ENCODE measurements at regions not wholly inside any gene's neighbourhood (a gene's known extent, or its start where the extent isn't known, plus 50 kb on each side); places are given as distances from the start of the nearest gene placed in this dataset.

DNA sequence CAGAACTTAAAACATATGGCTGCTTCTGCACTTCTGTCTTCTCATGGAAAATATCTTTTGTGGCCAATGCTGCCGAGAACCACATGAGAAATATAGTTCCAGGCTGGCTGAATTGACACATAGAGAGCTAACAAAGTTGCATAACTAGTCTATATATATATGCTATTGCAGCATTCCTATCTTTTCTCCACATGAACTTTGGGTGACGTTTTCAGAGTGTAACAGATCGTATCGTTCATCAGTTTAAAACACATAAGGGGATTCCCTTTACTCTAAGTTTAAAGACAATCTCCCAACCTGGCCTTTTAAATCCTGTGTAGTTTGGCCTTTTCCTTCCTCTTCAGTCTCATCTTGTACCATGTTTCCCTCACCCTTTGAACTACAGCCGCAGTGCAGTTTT is 394.2 kb upstream of the CBLB start:
- H3K9me3 Mint-ChIP-seq: no peaks in the 10 kb centered on the region
- no peaks in the 10 kb centered on the region for H3K36me3 Mint-ChIP-seq (ENCODE audit: low read depth)
- Histone ChIP-seq H3K27me3 (ENCODE audit: insufficient read depth) (no peaks in the 10 kb centered on the region), H3K4me2 (no peak overlapping the region), H3F3A (replicated peaks; ENCODE audit: low read depth) (no peaks in the 10 kb centered on the region), H3K9me2 (ENCODE audit: insufficient read depth) (no peaks in the 10 kb centered on the region), H3K79me2 (replicated peaks; ENCODE audit: insufficient read depth) (no peaks in the 10 kb centered on the region), H3K36me3 (ENCODE audit: insufficient read depth) (no peaks in the 10 kb centered on the region), H2AFZ (no peak overlapping the region; the same call in 1 of the 2 replicates), H3K27ac (ENCODE audit: low read depth) (no peak overlapping the region), H3K4me1 (ENCODE audit: insufficient read depth) (peaks cover 5% of the 10 kb centered on the region; the same call in 1 of the 2 replicates), H3K4me3 (no peak overlapping the region), H4K20me1 (replicated peaks; ENCODE audit: insufficient read depth) (no peaks in the 10 kb centered on the region)
- TF ChIP-seq, protein P1, sequence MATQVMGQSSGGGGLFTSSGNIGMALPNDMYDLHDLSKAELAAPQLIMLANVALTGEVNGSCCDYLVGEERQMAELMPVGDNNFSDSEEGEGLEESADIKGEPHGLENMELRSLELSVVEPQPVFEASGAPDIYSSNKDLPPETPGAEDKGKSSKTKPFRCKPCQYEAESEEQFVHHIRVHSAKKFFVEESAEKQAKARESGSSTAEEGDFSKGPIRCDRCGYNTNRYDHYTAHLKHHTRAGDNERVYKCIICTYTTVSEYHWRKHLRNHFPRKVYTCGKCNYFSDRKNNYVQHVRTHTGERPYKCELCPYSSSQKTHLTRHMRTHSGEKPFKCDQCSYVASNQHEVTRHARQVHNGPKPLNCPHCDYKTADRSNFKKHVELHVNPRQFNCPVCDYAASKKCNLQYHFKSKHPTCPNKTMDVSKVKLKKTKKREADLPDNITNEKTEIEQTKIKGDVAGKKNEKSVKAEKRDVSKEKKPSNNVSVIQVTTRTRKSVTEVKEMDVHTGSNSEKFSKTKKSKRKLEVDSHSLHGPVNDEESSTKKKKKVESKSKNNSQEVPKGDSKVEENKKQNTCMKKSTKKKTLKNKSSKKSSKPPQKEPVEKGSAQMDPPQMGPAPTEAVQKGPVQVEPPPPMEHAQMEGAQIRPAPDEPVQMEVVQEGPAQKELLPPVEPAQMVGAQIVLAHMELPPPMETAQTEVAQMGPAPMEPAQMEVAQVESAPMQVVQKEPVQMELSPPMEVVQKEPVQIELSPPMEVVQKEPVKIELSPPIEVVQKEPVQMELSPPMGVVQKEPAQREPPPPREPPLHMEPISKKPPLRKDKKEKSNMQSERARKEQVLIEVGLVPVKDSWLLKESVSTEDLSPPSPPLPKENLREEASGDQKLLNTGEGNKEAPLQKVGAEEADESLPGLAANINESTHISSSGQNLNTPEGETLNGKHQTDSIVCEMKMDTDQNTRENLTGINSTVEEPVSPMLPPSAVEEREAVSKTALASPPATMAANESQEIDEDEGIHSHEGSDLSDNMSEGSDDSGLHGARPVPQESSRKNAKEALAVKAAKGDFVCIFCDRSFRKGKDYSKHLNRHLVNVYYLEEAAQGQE (IDR thresholded peaks at IDR 0.05; ENCODE audit: unreplicated experiment): no peak
- TF ChIP-seq, protein P2, sequence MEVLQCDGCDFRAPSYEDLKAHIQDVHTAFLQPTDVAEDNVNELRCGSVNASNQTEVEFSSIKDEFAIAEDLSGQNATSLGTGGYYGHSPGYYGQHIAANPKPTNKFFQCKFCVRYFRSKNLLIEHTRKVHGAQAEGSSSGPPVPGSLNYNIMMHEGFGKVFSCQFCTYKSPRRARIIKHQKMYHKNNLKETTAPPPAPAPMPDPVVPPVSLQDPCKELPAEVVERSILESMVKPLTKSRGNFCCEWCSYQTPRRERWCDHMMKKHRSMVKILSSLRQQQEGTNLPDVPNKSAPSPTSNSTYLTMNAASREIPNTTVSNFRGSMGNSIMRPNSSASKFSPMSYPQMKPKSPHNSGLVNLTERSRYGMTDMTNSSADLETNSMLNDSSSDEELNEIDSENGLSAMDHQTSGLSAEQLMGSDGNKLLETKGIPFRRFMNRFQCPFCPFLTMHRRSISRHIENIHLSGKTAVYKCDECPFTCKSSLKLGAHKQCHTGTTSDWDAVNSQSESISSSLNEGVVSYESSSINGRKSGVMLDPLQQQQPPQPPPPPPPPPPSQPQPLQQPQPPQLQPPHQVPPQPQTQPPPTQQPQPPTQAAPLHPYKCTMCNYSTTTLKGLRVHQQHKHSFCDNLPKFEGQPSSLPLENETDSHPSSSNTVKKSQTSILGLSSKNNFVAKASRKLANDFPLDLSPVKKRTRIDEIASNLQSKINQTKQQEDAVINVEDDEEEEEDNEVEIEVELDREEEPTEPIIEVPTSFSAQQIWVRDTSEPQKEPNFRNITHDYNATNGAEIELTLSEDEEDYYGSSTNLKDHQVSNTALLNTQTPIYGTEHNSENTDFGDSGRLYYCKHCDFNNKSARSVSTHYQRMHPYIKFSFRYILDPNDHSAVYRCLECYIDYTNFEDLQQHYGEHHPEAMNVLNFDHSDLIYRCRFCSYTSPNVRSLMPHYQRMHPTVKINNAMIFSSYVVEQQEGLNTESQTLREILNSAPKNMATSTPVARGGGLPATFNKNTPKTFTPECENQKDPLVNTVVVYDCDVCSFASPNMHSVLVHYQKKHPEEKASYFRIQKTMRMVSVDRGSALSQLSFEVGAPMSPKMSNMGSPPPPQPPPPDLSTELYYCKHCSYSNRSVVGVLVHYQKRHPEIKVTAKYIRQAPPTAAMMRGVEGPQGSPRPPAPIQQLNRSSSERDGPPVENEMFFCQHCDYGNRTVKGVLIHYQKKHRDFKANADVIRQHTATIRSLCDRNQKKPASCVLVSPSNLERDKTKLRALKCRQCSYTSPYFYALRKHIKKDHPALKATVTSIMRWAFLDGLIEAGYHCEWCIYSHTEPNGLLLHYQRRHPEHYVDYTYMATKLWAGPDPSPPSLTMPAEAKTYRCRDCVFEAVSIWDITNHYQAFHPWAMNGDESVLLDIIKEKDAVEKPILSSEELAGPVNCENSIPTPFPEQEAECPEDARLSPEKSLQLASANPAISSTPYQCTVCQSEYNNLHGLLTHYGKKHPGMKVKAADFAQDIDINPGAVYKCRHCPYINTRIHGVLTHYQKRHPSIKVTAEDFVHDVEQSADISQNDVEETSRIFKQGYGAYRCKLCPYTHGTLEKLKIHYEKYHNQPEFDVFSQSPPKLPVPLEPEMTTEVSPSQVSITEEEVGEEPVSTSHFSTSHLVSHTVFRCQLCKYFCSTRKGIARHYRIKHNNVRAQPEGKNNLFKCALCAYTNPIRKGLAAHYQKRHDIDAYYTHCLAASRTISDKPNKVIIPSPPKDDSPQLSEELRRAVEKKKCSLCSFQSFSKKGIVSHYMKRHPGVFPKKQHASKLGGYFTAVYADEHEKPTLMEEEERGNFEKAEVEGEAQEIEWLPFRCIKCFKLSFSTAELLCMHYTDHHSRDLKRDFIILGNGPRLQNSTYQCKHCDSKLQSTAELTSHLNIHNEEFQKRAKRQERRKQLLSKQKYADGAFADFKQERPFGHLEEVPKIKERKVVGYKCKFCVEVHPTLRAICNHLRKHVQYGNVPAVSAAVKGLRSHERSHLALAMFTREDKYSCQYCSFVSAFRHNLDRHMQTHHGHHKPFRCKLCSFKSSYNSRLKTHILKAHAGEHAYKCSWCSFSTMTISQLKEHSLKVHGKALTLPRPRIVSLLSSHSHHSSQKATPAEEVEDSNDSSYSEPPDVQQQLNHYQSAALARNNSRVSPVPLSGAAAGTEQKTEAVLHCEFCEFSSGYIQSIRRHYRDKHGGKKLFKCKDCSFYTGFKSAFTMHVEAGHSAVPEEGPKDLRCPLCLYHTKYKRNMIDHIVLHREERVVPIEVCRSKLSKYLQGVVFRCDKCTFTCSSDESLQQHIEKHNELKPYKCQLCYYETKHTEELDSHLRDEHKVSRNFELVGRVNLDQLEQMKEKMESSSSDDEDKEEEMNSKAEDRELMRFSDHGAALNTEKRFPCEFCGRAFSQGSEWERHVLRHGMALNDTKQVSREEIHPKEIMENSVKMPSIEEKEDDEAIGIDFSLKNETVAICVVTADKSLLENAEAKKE (CRISPR knock-in tag; IDR thresholded peaks at IDR 0.05): no peak
- no peak for TF ChIP-seq CREB1 (CRISPR knock-in tag; IDR thresholded peaks at IDR 0.05; ENCODE audit: low read depth)
- TF ChIP-seq, protein P3, sequence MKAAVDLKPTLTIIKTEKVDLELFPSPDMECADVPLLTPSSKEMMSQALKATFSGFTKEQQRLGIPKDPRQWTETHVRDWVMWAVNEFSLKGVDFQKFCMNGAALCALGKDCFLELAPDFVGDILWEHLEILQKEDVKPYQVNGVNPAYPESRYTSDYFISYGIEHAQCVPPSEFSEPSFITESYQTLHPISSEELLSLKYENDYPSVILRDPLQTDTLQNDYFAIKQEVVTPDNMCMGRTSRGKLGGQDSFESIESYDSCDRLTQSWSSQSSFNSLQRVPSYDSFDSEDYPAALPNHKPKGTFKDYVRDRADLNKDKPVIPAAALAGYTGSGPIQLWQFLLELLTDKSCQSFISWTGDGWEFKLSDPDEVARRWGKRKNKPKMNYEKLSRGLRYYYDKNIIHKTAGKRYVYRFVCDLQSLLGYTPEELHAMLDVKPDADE (IDR thresholded peaks at IDR 0.05): no peak
- TF ChIP-seq JUNB (IDR thresholded peaks at IDR 0.05; ENCODE audit: unreplicated experiment): no peak
- TF ChIP-seq, protein P4, sequence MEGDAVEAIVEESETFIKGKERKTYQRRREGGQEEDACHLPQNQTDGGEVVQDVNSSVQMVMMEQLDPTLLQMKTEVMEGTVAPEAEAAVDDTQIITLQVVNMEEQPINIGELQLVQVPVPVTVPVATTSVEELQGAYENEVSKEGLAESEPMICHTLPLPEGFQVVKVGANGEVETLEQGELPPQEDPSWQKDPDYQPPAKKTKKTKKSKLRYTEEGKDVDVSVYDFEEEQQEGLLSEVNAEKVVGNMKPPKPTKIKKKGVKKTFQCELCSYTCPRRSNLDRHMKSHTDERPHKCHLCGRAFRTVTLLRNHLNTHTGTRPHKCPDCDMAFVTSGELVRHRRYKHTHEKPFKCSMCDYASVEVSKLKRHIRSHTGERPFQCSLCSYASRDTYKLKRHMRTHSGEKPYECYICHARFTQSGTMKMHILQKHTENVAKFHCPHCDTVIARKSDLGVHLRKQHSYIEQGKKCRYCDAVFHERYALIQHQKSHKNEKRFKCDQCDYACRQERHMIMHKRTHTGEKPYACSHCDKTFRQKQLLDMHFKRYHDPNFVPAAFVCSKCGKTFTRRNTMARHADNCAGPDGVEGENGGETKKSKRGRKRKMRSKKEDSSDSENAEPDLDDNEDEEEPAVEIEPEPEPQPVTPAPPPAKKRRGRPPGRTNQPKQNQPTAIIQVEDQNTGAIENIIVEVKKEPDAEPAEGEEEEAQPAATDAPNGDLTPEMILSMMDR (conservative IDR thresholded peaks at IDR 0.05; ENCODE audit: low read depth in 2 of 2): no peak
- no peak for TF ChIP-seq EZH2 (IDR thresholded peaks at IDR 0.05; ENCODE audit: low read depth, unreplicated experiment)
- TF ChIP-seq STAT1 (IDR thresholded peaks at IDR 0.05; ENCODE audit: unreplicated experiment): no peak
- TF ChIP-seq POLR2AphosphoS5 (IDR thresholded peaks at IDR 0.05; ENCODE audit: low read depth): no peak
- no peak for TF ChIP-seq NANOG (IDR thresholded peaks at IDR 0.05; ENCODE audit: borderline replicate concordance)
- TF ChIP-seq ZNF331 (CRISPR knock-in tag; IDR thresholded peaks at IDR 0.05; ENCODE audit: low read depth): no peak
- TF ChIP-seq EZH2phosphoT487 (IDR thresholded peaks at IDR 0.05; ENCODE audit: unreplicated experiment): no peak
- no peak for TF ChIP-seq ZNF114 (CRISPR knock-in tag; IDR thresholded peaks at IDR 0.05)
- no peaks in the 10 kb centered on the region for H3K4me1 Mint-ChIP-seq
- DNase-seq (ENCODE audit: low spot score): no peak
- H3K4me3 Mint-ChIP-seq: no peak overlapping the region
- no peaks in the 10 kb centered on the region for H3K27me3 Mint-ChIP-seq (ENCODE audit: insufficient read depth, low read depth, poor library complexity)
- no peak for ATAC-seq
- H3K27ac Mint-ChIP-seq: no peak overlapping the region

Measured in GM23338 (cell line).